WTC11 (cell line): ENCODE measurements at regions not wholly inside any gene's neighbourhood (a gene's known extent, or its start where the extent isn't known, plus 50 kb on each side); places are given as distances from the start of the nearest gene placed in this dataset.

Experiments used
- ATAC-seq: fragments of 200-7000 bp; cut with Tn5 transposase; 2 replicates; pipeline ENCODE4 v1.10.0; 2021; ENCODE audit warnings: mild to moderate bottlenecking, moderate library complexity
- CTCF ChIA-PET: fragments of 300-600 bp; sonication (Branson Sonifier 250); formaldehyde crosslinking; loops from one replicate; lab custom pipeline; 2021; ENCODE audit warnings: antibody characterized with exemption; lab: Charles Lee
- POLR2A ChIA-PET: fragments of 350-600 bp; sonication (Branson Sonifier 250); formaldehyde crosslinking; loops from one replicate; lab custom pipeline; 2021; ENCODE audit warnings: antibody characterized with exemption; lab: Charles Lee
- DNase-seq: peaks from one replicate; pipeline ENCODE4 v3.0.0; 2021; ENCODE audit warnings: low spot score
- H3K27ac Mint-ChIP-seq: 2 replicates; pipeline ENCODE4 v1.8.0; 2021; ENCODE audit warnings: mixed read lengths
- H3K27me3 Mint-ChIP-seq: 2 replicates; pipeline ENCODE4 v1.8.0; 2021; ENCODE audit warnings: low read depth, mild to moderate bottlenecking, moderate library complexity, mixed read lengths
- H3K36me3 Mint-ChIP-seq: 2 replicates; pipeline ENCODE4 v1.8.0; 2021; ENCODE audit warnings: mixed read lengths
- H3K4me1 Mint-ChIP-seq: 2 replicates; pipeline ENCODE4 v1.8.0; 2022; ENCODE audit warnings: mixed read lengths
- H3K4me3 Mint-ChIP-seq: 2 replicates; pipeline ENCODE4 v1.8.0; 2021; ENCODE audit warnings: mild to moderate bottlenecking, moderate library complexity, mixed read lengths
- H3K9me3 Mint-ChIP-seq: 2 replicates; pipeline ENCODE4 v1.8.0; 2021; ENCODE audit warnings: mixed read lengths
- ATF1 ChIP-seq: sonication (generic); formaldehyde crosslinking; IDR thresholded peaks from 2 replicates; pipeline ENCODE4 v1.8.1; 2023; ENCODE audit warnings: mild to moderate bottlenecking, moderate library complexity, missing genetic modification reagents
- ATF6 ChIP-seq: sonication (generic); formaldehyde crosslinking; IDR thresholded peaks from 2 replicates; pipeline ENCODE4 v1.8.1; 2023; ENCODE audit warnings: mild to moderate bottlenecking, missing genetic modification reagents
- CTCF ChIP-seq: fragments of 200-600 bp; IDR thresholded peaks from 2 replicates; pipeline ENCODE4 v1.8.0; 2022; ENCODE audit warnings: antibody characterized with exemption
- ETV6 ChIP-seq: sonication (generic); formaldehyde crosslinking; IDR thresholded peaks from 2 replicates; pipeline ENCODE4 v1.8.1; 2022; ENCODE audit warnings: mild to moderate bottlenecking, missing genetic modification reagents
- GABPB1 ChIP-seq: sonication (generic); formaldehyde crosslinking; IDR thresholded peaks from 2 replicates; pipeline ENCODE4 v1.8.1; 2023; ENCODE audit warnings: mild to moderate bottlenecking, missing genetic modification reagents
- HMGXB4 ChIP-seq: sonication (generic); formaldehyde crosslinking; IDR thresholded peaks from 2 replicates; pipeline ENCODE4 v1.8.1; 2023; ENCODE audit warnings: mild to moderate bottlenecking, moderate library complexity, missing genetic modification reagents
- IRF2 ChIP-seq: sonication (generic); formaldehyde crosslinking; IDR thresholded peaks from 2 replicates; pipeline ENCODE4 v1.8.0; 2022; ENCODE audit warnings: low read depth, missing genetic modification reagents, borderline replicate concordance
- MAX ChIP-seq: sonication (generic); formaldehyde crosslinking; IDR thresholded peaks from 2 replicates; pipeline ENCODE4 v1.8.0; 2022; ENCODE audit warnings: mild to moderate bottlenecking, missing genetic modification reagents
- NFATC4 ChIP-seq: fragments of 250-450 bp; sonication (Bioruptor Pico); IDR thresholded peaks from 2 replicates; pipeline ENCODE4 v1.9.0; 2021; ENCODE audit warnings: mild to moderate bottlenecking
- NR1H2 ChIP-seq: sonication (generic); formaldehyde crosslinking; IDR thresholded peaks from 2 replicates; pipeline ENCODE4 v1.9.0; 2021; ENCODE audit warnings: mild to moderate bottlenecking, moderate library complexity, missing genetic modification reagents
- NR3C1 ChIP-seq: sonication (generic); formaldehyde crosslinking; conservative IDR thresholded peaks from 2 replicates; pipeline ENCODE4 v1.8.1; 2023; ENCODE audit warnings: low read depth, mild to moderate bottlenecking, missing genetic modification reagents
- SMAD3 ChIP-seq: sonication (generic); formaldehyde crosslinking; IDR thresholded peaks from 2 replicates; pipeline ENCODE4 v1.8.0; 2022; ENCODE audit warnings: missing genetic modification reagents, mild to moderate bottlenecking, borderline replicate concordance
- SOX15 ChIP-seq: fragments of 250-450 bp; sonication (Bioruptor Pico); IDR thresholded peaks from 2 replicates; pipeline ENCODE4 v1.9.0; 2021; ENCODE audit warnings: mild to moderate bottlenecking
- TEAD4 ChIP-seq: sonication (generic); formaldehyde crosslinking; IDR thresholded peaks from 2 replicates; pipeline ENCODE4 v1.8.0; 2022; ENCODE audit warnings: mild to moderate bottlenecking, missing genetic modification reagents
- ZNF263 ChIP-seq: sonication (generic); formaldehyde crosslinking; IDR thresholded peaks from 2 replicates; pipeline ENCODE4 v1.8.1; 2022; ENCODE audit warnings: low read depth, mild to moderate bottlenecking, moderate library complexity, missing genetic modification reagents
- ZNF425 ChIP-seq: fragments of 250-450 bp; sonication (Bioruptor Pico); conservative IDR thresholded peaks from 2 replicates; pipeline ENCODE4 v1.9.0; 2021; ENCODE audit warnings: mild to moderate bottlenecking
- ZNF512 ChIP-seq: sonication (generic); formaldehyde crosslinking; IDR thresholded peaks from 2 replicates; pipeline ENCODE4 v1.8.1; 2022; ENCODE audit warnings: missing genetic modification reagents, borderline replicate concordance
- ZNF532 ChIP-seq: fragments of 250-450 bp; sonication (Bioruptor Pico); IDR thresholded peaks from 2 replicates; pipeline ENCODE4 v1.9.0; 2021; ENCODE audit warnings: mild to moderate bottlenecking, borderline replicate concordance

GRCh38 chr14:100989924-100990323 lies 86.4 kb upstream of the RTL1 start (continued):
- no peak for TF ChIP-seq ZNF532 (CRISPR knock-in tag)
- TF ChIP-seq NFATC4 (CRISPR knock-in tag) = no peak
- TF ChIP-seq CTCF = no peak
- no peak for TF ChIP-seq ZNF512 (CRISPR knock-in tag)
- TF ChIP-seq HMGXB4 (CRISPR knock-in tag) = no peak

GRCh38 chr14:100994082-100994481 lies 90.6 kb upstream of the RTL1 start:
- Mint-ChIP-seq H3K27ac (no peak overlapping the region), H3K36me3 (peaks cover 26% of the 10 kb centered on the region), H3K4me1 (no peaks in the 10 kb centered on the region), H3K27me3 (no peaks in the 10 kb centered on the region; the same call in 1 of the 2 replicates), H3K9me3 (0 out of 2 replicates have a peak, but pooled peaks cover 4% of the 10 kb centered on the region), H3K4me3 (no peak overlapping the region)
- CTCF ChIA-PET = no interaction called here
- ATAC-seq = no peak
- DNase-seq = no peak
- POLR2A ChIA-PET = no interaction called here
- no peak for TF ChIP-seq ATF6
- TF ChIP-seq ATF1 (CRISPR knock-in tag) = no peak
- TF ChIP-seq GABPB1 (CRISPR knock-in tag) = no peak
- no peak for TF ChIP-seq ZNF425
- no peak for TF ChIP-seq SMAD3
- TF ChIP-seq NR3C1 (CRISPR knock-in tag) = no peak
- no peak for TF ChIP-seq TEAD4 (CRISPR knock-in tag)
- TF ChIP-seq MAX (CRISPR knock-in tag) = no peak
- TF ChIP-seq IRF2 (CRISPR knock-in tag) = no peak
- no peak for TF ChIP-seq ETV6
- no peak for TF ChIP-seq NR1H2
- no peak for TF ChIP-seq SOX15 (CRISPR knock-in tag)
- no peak for TF ChIP-seq ZNF263 (CRISPR knock-in tag)
